HG02798 (cell line): ENCODE measurements at regions not wholly inside any gene's neighbourhood (a gene's known extent, or its start where the extent isn't known, plus 50 kb on each side); places are given as distances from the start of the nearest gene placed in this dataset.

Experiments used
- ATAC-seq: cut with Tn5 transposase; IDR thresholded peaks from one replicate; pipeline ENCODE4 v1.9.1; 2021; ENCODE audit warnings: mild to moderate bottlenecking; ENCODE audit not compliant: unreplicated experiment, poor library complexity

DNA sequence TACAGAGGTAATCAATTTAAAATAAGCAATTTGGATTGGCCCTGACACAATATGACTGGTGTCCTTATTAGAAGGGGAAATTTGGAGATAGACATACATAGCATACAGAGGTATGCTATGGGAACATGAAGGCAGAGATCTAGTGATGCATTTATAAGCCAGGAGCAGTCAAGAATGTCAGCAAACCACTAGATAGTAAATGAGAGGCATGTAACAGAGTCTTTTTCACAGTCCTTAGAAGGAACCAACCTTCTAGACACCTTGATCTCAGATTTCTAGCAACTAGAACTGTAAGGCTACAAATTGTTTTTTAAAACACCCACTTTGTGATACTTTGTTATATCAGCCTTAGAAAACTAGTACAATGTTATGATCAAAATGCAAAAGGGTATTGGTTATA lies 54.3 kb upstream of the CA10 start:
- no peak for ATAC-seq

GRCh38 chr17:52209507-52209906 lies 51.0 kb upstream of the CA10 start:
- no peak for ATAC-seq
